Astrocyte (in vitro differentiated cells and primary cell): ENCODE measurements at regions not wholly inside any gene's neighbourhood (a gene's known extent, or its start where the extent isn't known, plus 50 kb on each side); places are given as distances from the start of the nearest gene placed in this dataset.
"Not testable (repeated sequence)": the region's sequence is repeated elsewhere in the genome, so short reads cannot be mapped to it uniquely, and the experiment has no call there.

ENCODE experiments used
- DNase-seq: peaks from one replicate; pipeline ENCODE4 v3.0.0-alpha.2; 2010; ENCODE audit warnings: low read depth
- FAIRE-seq: peaks from 2 replicates; lab custom pipeline; 2011; peaks lifted over from hg19 to GRCh38; lab: Jason Lieb, UNC
- H2AFZ ChIP-seq: 2 replicates; pipeline ENCODE4 v1.6.0; 2012; ENCODE audit warnings: low read depth, low read length, inconsistent platforms
- H3K27ac ChIP-seq: 2 replicates; pipeline ENCODE4 v1.5.1; 2011; ENCODE audit warnings: low read depth, low read length, inconsistent platforms
- H3K27me3 ChIP-seq: 2 replicates; pipeline ENCODE4 v1.6.0; 2011; ENCODE audit warnings: low read length, inconsistent platforms; ENCODE audit not compliant: insufficient read depth
- H3K36me3 ChIP-seq: 2 replicates; pipeline ENCODE4 v1.5.1; 2011; ENCODE audit warnings: low read length, inconsistent platforms; ENCODE audit not compliant: insufficient read depth
- H3K4me1 ChIP-seq: 2 replicates; pipeline ENCODE4 v1.5.1; 2011; ENCODE audit warnings: low read length, inconsistent platforms; ENCODE audit not compliant: insufficient read depth
- H3K4me2 ChIP-seq: 2 replicates; pipeline ENCODE4 v1.6.0; 2012; ENCODE audit warnings: low read length, inconsistent platforms
- H3K4me3 ChIP-seq: 2 replicates; pipeline ENCODE4 v1.5.1; 2011; ENCODE audit warnings: low read depth, mild to moderate bottlenecking, low read length, inconsistent platforms; ENCODE audit not compliant: insufficient read depth
- H3K79me2 ChIP-seq: 2 replicates; pipeline ENCODE4 v1.6.0; 2012; ENCODE audit warnings: mild to moderate bottlenecking, low read length, inconsistent platforms; ENCODE audit not compliant: insufficient read depth
- H3K9ac ChIP-seq: 2 replicates; pipeline ENCODE4 v1.6.0; 2012; ENCODE audit warnings: mild to moderate bottlenecking, low read length, inconsistent platforms
- H3K9me3 ChIP-seq: 2 replicates; pipeline ENCODE4 v1.5.1; 2012; ENCODE audit warnings: low read depth, mild to moderate bottlenecking, low read length, inconsistent platforms; ENCODE audit not compliant: insufficient read depth
- H4K20me1 ChIP-seq: 2 replicates; pipeline ENCODE4 v1.6.0; 2012; ENCODE audit warnings: low read length, inconsistent platforms; ENCODE audit not compliant: insufficient read depth
- H3K27ac Mint-ChIP-seq: one replicate; pipeline ENCODE4 v1.8.0; 2021; ENCODE audit warnings: mild to moderate bottlenecking, mixed read lengths; ENCODE audit not compliant: unreplicated experiment
- H3K27me3 Mint-ChIP-seq: one replicate; pipeline ENCODE4 v1.8.0; 2021; ENCODE audit warnings: low read depth, mixed read lengths; ENCODE audit not compliant: unreplicated experiment
- H3K36me3 Mint-ChIP-seq: one replicate; pipeline ENCODE4 v1.8.0; 2021; ENCODE audit warnings: low read depth, mixed read lengths; ENCODE audit not compliant: unreplicated experiment
- H3K4me1 Mint-ChIP-seq: one replicate; pipeline ENCODE4 v1.8.0; 2021; ENCODE audit warnings: low read depth, mixed read lengths; ENCODE audit not compliant: unreplicated experiment
- H3K4me3 Mint-ChIP-seq: one replicate; pipeline ENCODE4 v1.8.0; 2021; ENCODE audit warnings: mild to moderate bottlenecking, moderate library complexity, mixed read lengths; ENCODE audit not compliant: unreplicated experiment
- H3K9me3 Mint-ChIP-seq: one replicate; pipeline ENCODE4 v1.8.0; 2021; ENCODE audit warnings: mild to moderate bottlenecking, mixed read lengths; ENCODE audit not compliant: unreplicated experiment
- EZH2 ChIP-seq: IDR thresholded peaks from 2 replicates; pipeline ENCODE4 v1.6.1; 2012; ENCODE audit warnings: mild to moderate bottlenecking, low read length, inconsistent platforms; ENCODE audit not compliant: insufficient read depth
- TF ChIP-seq, protein P1 (sequence below): IDR thresholded peaks from 2 replicates; pipeline ENCODE4 v1.5.1; 2011; ENCODE audit warnings: low read depth, mild to moderate bottlenecking, inconsistent platforms, low read length, moderate library complexity; ENCODE audit not compliant: insufficient read depth

DNA sequence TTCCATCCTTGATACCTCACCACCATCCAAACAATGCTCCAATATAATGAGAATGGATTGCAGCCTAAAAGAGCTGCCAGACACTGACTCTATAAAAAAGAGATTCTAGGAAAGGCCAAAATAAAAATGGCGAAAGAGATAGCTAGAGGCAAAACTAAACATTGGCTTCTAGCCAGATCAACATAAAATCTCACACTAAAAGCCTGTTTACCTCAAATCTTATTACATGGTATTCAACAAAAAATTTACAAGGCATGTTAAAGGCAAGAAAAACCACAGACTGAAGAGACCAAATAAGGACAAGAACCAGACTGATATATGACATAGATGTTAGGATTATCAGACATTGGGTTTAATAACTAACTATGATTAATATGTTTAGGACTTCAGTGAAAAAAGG, 1127.0 kb downstream of the DNAJB9 start:
- Mint-ChIP-seq H3K4me1 (no peaks in the 10 kb centered on the region), H3K36me3 (no peaks in the 10 kb centered on the region), H3K27me3 (no peaks in the 10 kb centered on the region), H3K4me3 (no peak overlapping the region), H3K9me3 (peaks cover 6% of the 10 kb centered on the region), H3K27ac (no peak overlapping the region)
- no peak overlapping the region for H3K4me2 ChIP-seq
- no peaks in the 10 kb centered on the region for H3K27me3 ChIP-seq
- H4K20me1 ChIP-seq, result no peaks in the 10 kb centered on the region
- no peaks in the 10 kb centered on the region for H3K79me2 ChIP-seq
- DNase-seq (no peak), FAIRE-seq (no peak)
- H3K27ac ChIP-seq, result no peak overlapping the region
- no peaks in the 10 kb centered on the region for H3K4me1 ChIP-seq
- H3K9ac ChIP-seq, result no peak overlapping the region
- TF ChIP-seq EZH2, result no peak
- TF ChIP-seq, protein P1, sequence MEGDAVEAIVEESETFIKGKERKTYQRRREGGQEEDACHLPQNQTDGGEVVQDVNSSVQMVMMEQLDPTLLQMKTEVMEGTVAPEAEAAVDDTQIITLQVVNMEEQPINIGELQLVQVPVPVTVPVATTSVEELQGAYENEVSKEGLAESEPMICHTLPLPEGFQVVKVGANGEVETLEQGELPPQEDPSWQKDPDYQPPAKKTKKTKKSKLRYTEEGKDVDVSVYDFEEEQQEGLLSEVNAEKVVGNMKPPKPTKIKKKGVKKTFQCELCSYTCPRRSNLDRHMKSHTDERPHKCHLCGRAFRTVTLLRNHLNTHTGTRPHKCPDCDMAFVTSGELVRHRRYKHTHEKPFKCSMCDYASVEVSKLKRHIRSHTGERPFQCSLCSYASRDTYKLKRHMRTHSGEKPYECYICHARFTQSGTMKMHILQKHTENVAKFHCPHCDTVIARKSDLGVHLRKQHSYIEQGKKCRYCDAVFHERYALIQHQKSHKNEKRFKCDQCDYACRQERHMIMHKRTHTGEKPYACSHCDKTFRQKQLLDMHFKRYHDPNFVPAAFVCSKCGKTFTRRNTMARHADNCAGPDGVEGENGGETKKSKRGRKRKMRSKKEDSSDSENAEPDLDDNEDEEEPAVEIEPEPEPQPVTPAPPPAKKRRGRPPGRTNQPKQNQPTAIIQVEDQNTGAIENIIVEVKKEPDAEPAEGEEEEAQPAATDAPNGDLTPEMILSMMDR, result no peak
- H3K9me3 ChIP-seq, result no peaks in the 10 kb centered on the region
- no peaks in the 10 kb centered on the region for H3K36me3 ChIP-seq
- H3K4me3 ChIP-seq, result no peak overlapping the region
- H2AFZ ChIP-seq, result no peak overlapping the region

DNA sequence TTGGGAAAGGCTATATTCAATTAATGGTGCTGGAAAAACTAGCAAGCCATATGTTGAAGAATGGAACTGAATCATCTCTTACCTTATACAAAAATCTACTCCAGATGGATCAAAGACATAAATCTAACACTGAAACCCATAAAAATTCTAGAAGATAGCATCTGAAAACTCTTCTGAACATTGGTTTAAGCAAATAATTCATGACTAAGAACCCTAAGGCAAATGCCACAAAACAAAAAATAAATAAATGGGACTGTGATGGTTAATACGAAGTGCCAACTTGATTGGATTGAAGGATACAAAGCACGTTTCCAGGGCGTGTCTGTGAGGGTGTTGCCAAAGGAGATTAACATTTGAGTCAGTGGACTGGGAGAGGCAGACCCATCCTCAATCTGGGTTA, 1130.0 kb downstream of the DNAJB9 start:
- no peaks in the 10 kb centered on the region for H3K4me1 Mint-ChIP-seq
- Histone ChIP-seq H3K27ac (no peak overlapping the region), H3K4me2 (no peak overlapping the region), H3K9me3 (no peaks in the 10 kb centered on the region), H3K9ac (no peak overlapping the region), H3K4me1 (no peaks in the 10 kb centered on the region), H3K4me3 (no peak overlapping the region), H2AFZ (no peak overlapping the region), H4K20me1 (no peaks in the 10 kb centered on the region), H3K36me3 (no peaks in the 10 kb centered on the region), H3K79me2 (no peaks in the 10 kb centered on the region), H3K27me3 (no peaks in the 10 kb centered on the region)
- H3K4me3 Mint-ChIP-seq, result no peak overlapping the region
- TF ChIP-seq, protein P1, result no peak
- TF ChIP-seq EZH2, result no peak
- no peaks in the 10 kb centered on the region for H3K9me3 Mint-ChIP-seq
- DNase-seq (no peak), FAIRE-seq (no peak)
- H3K27me3 Mint-ChIP-seq, result no peaks in the 10 kb centered on the region
- H3K27ac Mint-ChIP-seq, result no peak overlapping the region
- H3K36me3 Mint-ChIP-seq, result no peaks in the 10 kb centered on the region

GRCh38 chr7:109713366-109713765, 1143.7 kb downstream of the DNAJB9 start:
- TF ChIP-seq EZH2, result no peak
- TF ChIP-seq, protein P1, result no peak
- Histone ChIP-seq H3K27ac (no peak overlapping the region), H4K20me1 (no peaks in the 10 kb centered on the region), H3K36me3 (no peaks in the 10 kb centered on the region), H2AFZ (no peak overlapping the region), H3K9me3 (no peaks in the 10 kb centered on the region), H3K79me2 (no peaks in the 10 kb centered on the region), H3K4me1 (no peaks in the 10 kb centered on the region), H3K4me2 (no peak overlapping the region), H3K9ac (no peak overlapping the region), H3K4me3 (no peak overlapping the region), H3K27me3 (no peaks in the 10 kb centered on the region)
- Mint-ChIP-seq H3K36me3 (no peaks in the 10 kb centered on the region), H3K27ac (no peak overlapping the region), H3K4me3 (no peak overlapping the region), H3K9me3 (no peaks in the 10 kb centered on the region), H3K27me3 (no peaks in the 10 kb centered on the region), H3K4me1 (no peaks in the 10 kb centered on the region)
- FAIRE-seq, result no peak
- no peak for DNase-seq

DNA sequence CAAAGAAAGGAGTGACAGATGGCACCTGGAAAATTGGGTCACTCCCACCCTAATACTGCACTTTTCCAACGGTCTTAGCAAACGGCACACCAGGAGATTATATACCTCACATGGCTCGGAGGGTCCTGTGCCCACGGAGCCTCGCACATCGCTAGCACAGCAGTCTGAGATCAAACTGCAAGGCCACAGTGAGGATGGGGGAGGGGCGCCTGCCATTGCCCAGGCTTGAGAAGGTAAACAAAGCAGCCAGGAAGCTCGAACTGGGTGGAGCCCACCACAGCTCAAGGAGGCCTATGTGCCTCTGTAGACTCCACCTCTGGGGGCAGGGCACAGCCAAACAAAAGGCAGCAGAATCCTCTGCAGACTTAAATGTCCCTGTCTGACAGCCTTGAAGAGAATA, 1149.7 kb downstream of the DNAJB9 start:
- H3K4me1 Mint-ChIP-seq, FAIRE-seq: not testable (repeated sequence)

More for the DNA sequence above, 1149.7 kb downstream of the DNAJB9 start:
- not testable (repeated sequence) for DNase-seq, H3K4me3 ChIP-seq, H3K4me1 ChIP-seq, H3K36me3 Mint-ChIP-seq, H4K20me1 ChIP-seq, H3K79me2 ChIP-seq, H3K9me3 Mint-ChIP-seq, H3K9ac ChIP-seq, H3K27me3 Mint-ChIP-seq, H3K4me3 Mint-ChIP-seq, H3K27ac ChIP-seq, H3K27ac Mint-ChIP-seq, H3K27me3 ChIP-seq, H2AFZ ChIP-seq, H3K4me2 ChIP-seq, H3K9me3 ChIP-seq, H3K36me3 ChIP-seq
